GM21528 (cell line): ENCODE measurements at regions not wholly inside any gene's neighbourhood (a gene's known extent, or its start where the extent isn't known, plus 50 kb on each side); places are given as distances from the start of the nearest gene placed in this dataset.
"Not testable (repeated sequence)": the region's sequence is repeated elsewhere in the genome, so short reads cannot be mapped to it uniquely, and the experiment has no call there.

Experiments
- ATAC-seq: cut with Tn5 transposase; IDR thresholded peaks from one replicate; pipeline ENCODE4 v1.9.1; 2021; ENCODE audit warnings: mild to moderate bottlenecking, moderate library complexity; ENCODE audit not compliant: unreplicated experiment, low FRiP score

DNA sequence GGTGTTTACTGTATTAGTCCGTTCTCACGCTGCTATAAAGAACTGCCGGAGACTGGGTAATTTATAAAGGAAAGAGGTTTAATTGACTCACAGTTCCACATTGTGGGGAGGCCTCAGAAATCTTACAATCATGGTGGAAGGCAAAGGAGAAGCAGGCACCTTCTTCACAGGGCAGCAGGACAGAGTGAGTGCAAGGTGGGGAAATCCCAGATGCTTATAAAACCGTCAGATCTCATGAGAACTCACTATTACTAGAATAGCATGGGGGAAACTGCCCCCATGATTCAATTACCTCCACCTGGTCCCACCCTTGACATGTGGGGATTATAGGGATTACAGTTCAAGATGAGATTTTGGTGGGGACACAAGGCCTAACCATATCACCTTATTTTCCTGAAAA, 60.1 kb upstream of the IFNGR1 start:
- not testable (repeated sequence) for ATAC-seq

- ATAC-seq: no peak
Observed at GRCh38 chr6:137277971-137278637, 58.9 kb upstream of the IFNGR1 start.

- no peak for ATAC-seq
Observed at GRCh38 chr6:137272403-137272802, 53.2 kb upstream of the IFNGR1 start.

- ATAC-seq: peak; percentile 63
Observed at GRCh38 chr6:137271245-137272183, 52.3 kb upstream of the IFNGR1 start.

GRCh38 chr6:137269803-137270202, 50.6 kb upstream of the IFNGR1 start:
- ATAC-seq: no peak

GRCh38 chr6:137269347-137269746, 50.2 kb upstream of the IFNGR1 start:
- no peak for ATAC-seq
